ENCODE measurements at regions not wholly inside any gene's neighbourhood (a gene's known extent, or its start where the extent isn't known, plus 50 kb on each side); places are given as distances from the start of the nearest gene placed in this dataset.
"Not testable (repeated sequence)": the region's sequence is repeated elsewhere in the genome, so short reads cannot be mapped to it uniquely, and the experiment has no call there.

DNA sequence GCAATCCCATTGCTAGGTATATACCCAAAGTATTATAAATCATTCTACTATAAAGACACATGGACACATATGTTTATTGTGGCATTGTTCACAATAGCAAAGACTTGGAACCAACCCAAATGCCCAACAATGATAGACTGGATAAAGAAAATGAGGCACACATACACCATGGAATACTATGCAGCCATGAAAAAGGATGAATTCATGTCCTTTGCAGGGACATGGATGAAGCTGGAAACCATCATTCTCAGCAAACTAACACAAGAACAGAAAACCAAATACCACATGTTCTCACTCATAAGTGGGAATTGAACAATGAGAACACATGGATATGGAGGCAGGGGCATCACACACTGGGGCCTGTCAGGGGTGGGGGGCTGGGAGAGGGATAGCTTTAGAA lies 249.4 kb downstream of the UBE3D start:
- not testable (repeated sequence) for DNase-seq (ENCODE audit: low read depth in 2 of 2)

- DNase-seq (ENCODE audit: low read depth in 2 of 2), result no peak
These were observed 246.9 kb downstream of the UBE3D start for GRCh38 chr6:82818727-82819126.

- DNase-seq (ENCODE audit: low read depth in 2 of 2), result no peak
These were observed 242.3 kb downstream of the UBE3D start for GRCh38 chr6:82823361-82823760.

- no peak for DNase-seq (ENCODE audit: low read depth in 2 of 2)
These were observed 232.8 kb downstream of the UBE3D start for GRCh38 chr6:82832811-82833210.

DNA sequence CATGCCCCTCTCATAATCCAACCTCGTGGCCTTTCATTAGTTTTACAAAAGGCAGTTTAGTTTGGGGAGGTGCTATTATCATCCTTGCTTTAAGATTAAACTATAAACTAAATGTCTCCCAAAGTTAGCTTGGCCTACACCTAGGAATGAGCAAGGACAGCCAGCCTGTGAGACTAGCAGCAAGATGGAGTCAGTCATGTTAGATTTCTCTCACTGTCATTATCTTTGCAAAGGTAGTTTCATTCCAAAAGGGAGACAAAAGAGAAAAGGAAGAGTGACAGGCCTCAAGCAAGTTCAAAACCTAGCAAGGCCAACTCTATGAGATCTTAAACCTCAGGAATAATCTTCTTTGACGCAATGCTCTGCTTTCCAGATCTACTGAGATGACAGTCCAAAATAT lies 232.2 kb downstream of the UBE3D start:
- DNase-seq (ENCODE audit: low read depth in 2 of 2), result no peak

DNA sequence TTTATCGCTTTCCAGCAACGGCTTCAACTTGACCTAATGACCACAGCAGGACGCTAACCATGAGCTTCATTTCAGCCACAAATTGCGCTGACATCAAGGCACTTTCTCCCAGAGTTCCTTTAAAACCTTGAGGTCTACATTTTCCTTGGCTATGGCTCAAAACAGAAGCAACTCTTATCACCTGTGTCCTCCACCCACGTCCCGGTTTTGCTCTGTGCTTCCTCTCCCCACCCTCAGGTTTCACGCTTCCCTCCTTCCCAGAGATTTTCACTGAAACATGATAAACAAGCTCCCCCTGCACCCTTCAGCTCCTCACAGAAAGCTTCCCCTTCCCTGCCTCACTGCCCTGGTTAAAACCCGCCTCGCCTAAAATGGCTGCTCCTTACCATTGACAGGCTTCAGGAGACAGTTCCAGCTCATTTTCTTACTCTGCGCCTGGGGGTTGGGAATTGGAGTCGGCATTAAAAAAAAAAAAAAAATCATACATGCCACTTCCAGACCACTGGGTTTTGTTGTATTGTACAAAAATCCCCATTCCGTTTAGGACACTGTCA lies 229.5 kb downstream of the UBE3D start:
- DNase-seq (ENCODE audit: low read depth in 2 of 2), result no peak

- no peak for DNase-seq (ENCODE audit: low read depth in 2 of 2)
These were observed 225.1 kb downstream of the UBE3D start for GRCh38 chr6:82840571-82840970.

- no peak for DNase-seq (ENCODE audit: low read depth in 2 of 2)
These were observed 224.3 kb downstream of the UBE3D start for GRCh38 chr6:82841309-82841708.

Measured in stimulated activated CD4-positive, alpha-beta T cell treated with anti-CD3 and anti-CD28 coated beads, Interleukin-4, amount 100 ng/mL, for 48 hours (primary cell).